Sciatic nerve (tissue), 2 donors: ENCODE measurements at regions not wholly inside any gene's neighbourhood (a gene's known extent, or its start where the extent isn't known, plus 50 kb on each side); places are given as distances from the start of the nearest gene placed in this dataset.
A peak's percentile ranks its signal among the peaks of the same experiment; 100 is the strongest.
"Not testable (repeated sequence)": the region's sequence is repeated elsewhere in the genome, so short reads cannot be mapped to it uniquely, and the experiment has no call there.

Experiments
- ATAC-seq: fragments of 200-7000 bp; cut with Tn5 transposase; one replicate; pipeline ENCODE4 v1.9.1; 2020; ENCODE audit warnings: mild to moderate bottlenecking, moderate library complexity
- DNase-seq: peaks from one replicate; pipeline ENCODE4 v3.0.0-alpha.2; 2020; ENCODE audit warnings: low spot score
- intact Hi-C: fragments of 100-400 bp; cut with DNase I; formaldehyde crosslinking; loops from one replicate; pipeline ENCODE4 v1.14.2; 2022
- donor health status: DM: no; HTN: no; CAD: no.
- donor health status: DM: no; HTN: no; CAD: no.

- intact Hi-C loops = no loop called here
- ATAC-seq (no peak), DNase-seq (no peak)
These were observed 452.0 kb downstream of the JRKL start for GRCh38 chr11:96841792-96842191.

DNA sequence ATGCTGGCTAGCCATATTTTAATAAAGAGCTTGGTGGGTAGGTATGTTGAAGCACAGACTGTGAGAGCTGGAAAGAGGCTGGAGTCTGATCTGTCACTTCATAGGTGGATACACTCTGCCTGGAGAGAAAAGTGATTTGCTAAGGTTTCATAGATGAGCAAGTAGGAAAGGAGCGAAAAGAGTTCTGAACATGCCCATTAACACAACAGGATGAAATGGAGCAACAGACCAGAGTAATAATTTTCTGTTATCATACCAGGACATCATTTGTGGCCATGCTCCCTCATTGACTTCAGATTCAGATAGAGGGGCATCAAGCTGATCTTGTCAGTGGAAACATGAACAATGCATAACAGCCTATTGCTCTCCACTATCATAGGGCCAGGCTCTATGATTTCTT is 452.9 kb downstream of the JRKL start:
- DNase-seq (no peak), ATAC-seq (no peak)
- intact Hi-C loops = no loop called here

- no peak for DNase-seq
- ATAC-seq = no peak
- intact Hi-C loops = no loop called here
These were observed 464.6 kb downstream of the JRKL start for GRCh38 chr11:96854425-96854824.

- DNase-seq = not testable (repeated sequence)
- intact Hi-C loops = loop anchor here (5.0 kb wide), 1 partner anchor 581 kb away; no protein-coding TSS in a partner anchor
These were observed 471.9 kb downstream of the JRKL start for GRCh38 chr11:96861722-96862121.

GRCh38 chr11:96863520-96863919 is 473.7 kb downstream of the JRKL start:
- DNase-seq (no peak), ATAC-seq (peak; percentile 38)
- intact Hi-C loops = loop anchor here (5.0 kb wide), 1 partner anchor 579 kb away; no protein-coding TSS in a partner anchor

More at GRCh38 chr11:96861722-96862121, 471.9 kb downstream of the JRKL start:
- not testable (repeated sequence) for ATAC-seq

DNA sequence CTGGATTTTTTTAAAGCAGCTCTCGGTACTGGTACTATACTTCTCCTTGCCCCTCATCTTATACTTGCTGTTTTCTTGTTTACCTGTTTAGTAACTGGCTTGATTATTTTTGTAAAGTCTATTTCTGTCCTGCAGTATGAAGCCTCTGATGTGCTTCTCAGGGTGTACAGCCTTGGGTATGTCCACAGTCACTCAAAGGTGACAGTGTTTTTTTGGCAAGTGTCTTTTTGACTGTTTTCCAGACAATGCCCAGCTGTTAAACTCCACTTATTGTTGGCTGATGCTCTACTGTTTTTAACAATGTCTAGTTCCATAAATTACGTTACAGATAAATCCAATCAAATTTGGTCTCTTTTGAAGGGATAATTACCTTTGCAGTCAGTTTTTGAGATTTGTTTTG is 475.2 kb downstream of the JRKL start:
- no peak for ATAC-seq

DNA sequence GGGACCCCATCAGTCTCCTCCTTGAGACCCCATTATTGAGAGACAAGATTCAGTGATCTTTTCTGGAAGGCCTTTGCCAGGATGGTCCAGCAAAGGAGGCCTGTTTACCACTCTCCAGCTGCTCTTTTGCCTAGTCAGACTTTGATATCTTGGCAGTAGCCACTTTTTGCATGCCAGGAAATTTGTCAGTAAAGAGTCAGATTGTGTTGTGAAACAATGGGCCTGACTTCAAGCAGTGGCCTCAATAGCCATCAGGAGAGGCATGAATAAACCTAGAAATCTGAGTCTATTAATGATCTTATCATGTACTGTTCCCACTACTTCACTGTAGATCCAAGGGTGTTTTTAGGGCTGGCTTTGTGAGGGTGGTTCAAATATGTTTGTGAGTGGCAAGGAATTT is 479.4 kb downstream of the JRKL start:
- intact Hi-C loops = no loop called here
- no peak for DNase-seq
- ATAC-seq = peak; percentile 81

More for the DNA sequence above, 475.2 kb downstream of the JRKL start:
- no peak for DNase-seq
- intact Hi-C loops = no loop called here

GRCh38 chr11:96875712-96876111 is 485.9 kb downstream of the JRKL start:
- no peak for DNase-seq
- no peak for ATAC-seq
- intact Hi-C loops = no loop called here

DNA sequence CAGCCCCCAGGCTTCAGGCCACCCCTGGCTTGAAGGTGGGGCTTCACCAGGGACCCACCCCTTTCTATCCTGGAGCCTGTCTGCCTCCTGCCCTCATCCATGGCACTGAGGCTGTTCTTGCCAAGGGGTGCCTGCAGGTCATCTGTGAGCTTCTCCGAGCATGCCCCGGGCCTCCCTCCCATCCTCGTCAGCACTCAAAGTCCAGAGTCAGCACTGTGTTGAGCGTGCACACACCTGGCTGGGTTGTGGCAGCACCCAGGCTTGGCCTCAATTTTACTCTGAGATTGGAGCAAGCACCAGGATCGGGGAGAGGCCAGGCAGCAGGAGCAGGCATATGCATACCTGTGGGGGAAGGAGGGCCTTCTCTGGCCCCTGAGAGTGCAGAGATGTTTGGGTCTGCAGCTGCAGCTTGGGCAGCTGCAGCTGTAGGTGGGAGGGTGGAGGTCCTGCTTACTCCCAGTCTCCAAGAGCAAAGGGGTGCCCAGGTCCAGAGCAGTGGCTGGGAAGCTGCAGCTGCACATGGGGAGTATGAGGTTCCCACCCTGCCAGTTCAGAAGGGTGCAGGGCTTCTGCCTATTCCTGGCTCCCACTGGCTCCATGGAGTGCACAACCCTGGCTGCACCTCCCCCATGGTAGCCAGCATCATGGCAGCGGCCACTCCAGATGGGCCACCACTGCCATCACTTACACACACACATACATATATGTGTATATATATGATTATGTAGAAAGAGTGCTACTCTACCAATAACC is 488.7 kb downstream of the JRKL start:
- intact Hi-C loops = no loop called here
- DNase-seq = no peak

GRCh38 chr11:96882622-96883021 is 492.8 kb downstream of the JRKL start:
- intact Hi-C loops, ATAC-seq, DNase-seq: not testable (repeated sequence)

More for the DNA sequence above, 488.7 kb downstream of the JRKL start:
- ATAC-seq = no peak

- ATAC-seq (no peak), DNase-seq (no peak)
- intact Hi-C loops = no loop called here
These were observed 495.6 kb downstream of the JRKL start for GRCh38 chr11:96885405-96885804.

- no peak for DNase-seq
- intact Hi-C loops = no loop called here
- ATAC-seq = no peak
These were observed 496.1 kb downstream of the JRKL start for GRCh38 chr11:96885912-96886311.

GRCh38 chr11:96893988-96894387 is 504.2 kb downstream of the JRKL start:
- ATAC-seq = no peak
- no peak for DNase-seq
- intact Hi-C loops = no loop called here

GRCh38 chr11:96894587-96894986 is 504.8 kb downstream of the JRKL start:
- no peak for ATAC-seq
- DNase-seq = no peak
- intact Hi-C loops = no loop called here

DNA sequence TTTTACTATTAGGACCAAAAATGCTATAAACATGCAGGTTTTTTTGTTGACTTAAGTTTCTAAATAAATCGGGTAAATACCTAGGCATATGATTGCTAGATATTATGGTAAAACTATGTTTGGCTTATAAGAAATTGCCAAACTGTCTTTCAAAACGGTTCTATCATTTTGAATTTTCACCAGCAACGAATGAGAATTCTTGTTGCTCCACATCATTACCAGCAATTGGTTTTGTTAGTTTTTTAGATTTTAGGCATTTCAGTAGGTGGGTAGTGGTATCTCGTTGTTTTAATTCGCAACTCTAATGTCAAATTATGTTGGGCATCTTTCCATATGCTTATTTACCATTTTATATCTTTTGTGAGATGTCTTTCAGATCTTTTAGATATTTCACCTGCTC is 510.2 kb downstream of the JRKL start:
- DNase-seq (no peak), ATAC-seq (no peak)
- intact Hi-C loops = no loop called here

DNA sequence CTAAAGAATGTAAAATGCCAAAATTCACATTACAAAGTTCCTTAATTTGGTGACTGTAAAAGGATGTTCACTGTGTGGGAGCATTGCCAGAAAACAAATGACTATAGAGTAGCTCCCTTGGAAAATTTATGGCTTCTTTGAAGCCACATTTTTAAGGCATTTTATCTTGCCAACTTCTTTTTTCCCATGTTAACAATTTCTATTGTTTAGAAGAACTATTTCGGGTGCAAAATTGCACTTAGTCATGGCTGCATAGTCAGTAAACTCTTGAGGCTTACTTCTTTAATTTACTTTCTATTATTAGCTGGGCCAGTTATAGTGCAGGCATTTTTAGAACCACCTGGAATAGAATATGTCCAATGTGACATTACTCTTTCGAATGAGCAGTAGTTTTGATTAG is 515.3 kb downstream of the JRKL start:
- ATAC-seq (no peak), DNase-seq (no peak)
- intact Hi-C loops = no loop called here

GRCh38 chr11:96905663-96906062 is 515.9 kb downstream of the JRKL start:
- intact Hi-C loops = no loop called here
- no peak for ATAC-seq
- DNase-seq = no peak

- intact Hi-C loops = no loop called here
- DNase-seq (no peak), ATAC-seq (no peak)
These were observed 516.7 kb downstream of the JRKL start for GRCh38 chr11:96906476-96906875.

DNA sequence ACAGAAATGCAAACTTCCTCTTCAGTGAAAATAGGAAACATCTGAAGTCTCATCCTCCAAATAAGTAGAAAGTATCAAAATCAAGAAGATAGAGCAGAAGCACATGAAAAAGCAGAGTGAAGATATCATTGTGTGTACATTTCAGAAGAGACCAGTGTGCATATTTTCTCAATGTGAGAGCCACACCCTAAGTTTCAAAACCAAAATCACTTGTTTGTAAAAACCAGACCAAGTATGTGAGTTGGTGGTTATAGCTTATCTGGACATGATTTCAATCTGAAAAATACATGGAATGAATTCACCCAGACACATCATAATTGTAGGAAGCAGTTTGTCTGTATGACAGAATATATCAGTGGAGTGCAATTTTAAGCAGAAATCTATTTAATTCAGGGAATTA is 536.0 kb downstream of the JRKL start:
- intact Hi-C loops = no loop called here
- ATAC-seq (no peak), DNase-seq (no peak)

- DNase-seq = no peak
- ATAC-seq = no peak
- intact Hi-C loops = no loop called here
These were observed 550.4 kb downstream of the JRKL start for GRCh38 chr11:96940227-96940626.

GRCh38 chr11:96942855-96943254 is 553.0 kb downstream of the JRKL start:
- no peak for ATAC-seq
- DNase-seq = no peak

More at GRCh38 chr11:96942855-96943254, 553.0 kb downstream of the JRKL start:
- intact Hi-C loops = no loop called here
